ENCODE measurements at regions not wholly inside any gene's neighbourhood (a gene's known extent, or its start where the extent isn't known, plus 50 kb on each side); places are given as distances from the start of the nearest gene placed in this dataset.

- DNase-seq = no peak
- FAIRE-seq = no peak
- 63 to 83% (median 70%) methylated on average over 1 of the region's 1 CpG for WGBS, 3 donors
- Histone ChIP-seq H3K27me3 (ENCODE audit: control insufficient read depth in 3 of 3, insufficient read depth in 3 of 3, low read length in 3 of 3) (no peaks in the 10 kb centered on the region), H3K27ac (ENCODE audit: low read depth in 1 of 3, low read length in 2 of 3) (no peak overlapping the region), H3K9me3 (ENCODE audit: control insufficient read depth in 2 of 2, insufficient read depth in 1 of 2, low read depth in 1 of 2, low read length in 1 of 2) (no peaks in the 10 kb centered on the region), H3K4me3 (ENCODE audit: low read depth in 1 of 3, low read length in 3 of 3) (no peak overlapping the region), H3K36me3 (ENCODE audit: control insufficient read depth in 3 of 3, insufficient read depth in 2 of 3, low read depth in 1 of 3, low read length in 3 of 3) (no peaks in the 10 kb centered on the region), H3K4me1 (ENCODE audit: control insufficient read depth in 3 of 3, insufficient read depth in 2 of 3, low read depth in 1 of 3, low read length in 2 of 3) (no peaks in the 10 kb centered on the region)
Measured at GRCh38 chr1:60470246-60470645, 396.7 kb upstream of the C1orf87 start.

- H3K27me3 ChIP-seq (ENCODE audit: control insufficient read depth in 3 of 3, insufficient read depth in 3 of 3, low read length in 3 of 3) = no peaks in the 10 kb centered on the region
- H3K4me1 ChIP-seq (ENCODE audit: control insufficient read depth in 3 of 3, insufficient read depth in 2 of 3, low read depth in 1 of 3, low read length in 2 of 3) = no peaks in the 10 kb centered on the region
- H3K4me3 ChIP-seq (ENCODE audit: low read depth in 1 of 3, low read length in 3 of 3) = no peak overlapping the region
- H3K36me3 ChIP-seq (ENCODE audit: control insufficient read depth in 3 of 3, insufficient read depth in 2 of 3, low read depth in 1 of 3, low read length in 3 of 3) = no peaks in the 10 kb centered on the region
- WGBS, 3 donors = 94 to 96% (median 96%) methylated on average over 1 of the region's 1 CpG
- H3K9me3 ChIP-seq (ENCODE audit: control insufficient read depth in 2 of 2, insufficient read depth in 1 of 2, low read depth in 1 of 2, low read length in 1 of 2) = no peaks in the 10 kb centered on the region
- no peak for FAIRE-seq
- H3K27ac ChIP-seq (ENCODE audit: low read depth in 1 of 3, low read length in 2 of 3) = no peak overlapping the region
- DNase-seq = no peak
Measured at GRCh38 chr1:60463786-60464185, 390.2 kb upstream of the C1orf87 start.

- Histone ChIP-seq H3K4me3 (ENCODE audit: low read depth in 1 of 3, low read length in 3 of 3) (no peak overlapping the region), H3K4me1 (ENCODE audit: control insufficient read depth in 3 of 3, insufficient read depth in 2 of 3, low read depth in 1 of 3, low read length in 2 of 3) (no peaks in the 10 kb centered on the region), H3K9me3 (ENCODE audit: control insufficient read depth in 2 of 2, insufficient read depth in 1 of 2, low read depth in 1 of 2, low read length in 1 of 2) (no peaks in the 10 kb centered on the region), H3K27me3 (ENCODE audit: control insufficient read depth in 3 of 3, insufficient read depth in 3 of 3, low read length in 3 of 3) (no peaks in the 10 kb centered on the region), H3K27ac (ENCODE audit: low read depth in 1 of 3, low read length in 2 of 3) (no peak overlapping the region), H3K36me3 (ENCODE audit: control insufficient read depth in 3 of 3, insufficient read depth in 2 of 3, low read depth in 1 of 3, low read length in 3 of 3) (no peaks in the 10 kb centered on the region)
- 79 to 89% (median 82%) methylated on average over 2 of the region's 2 CpGs for WGBS, 3 donors
- DNase-seq = no peak
- FAIRE-seq = no peak
Measured at GRCh38 chr1:60463146-60463545, 389.6 kb upstream of the C1orf87 start.

GRCh38 chr1:60461925-60462595 is 388.5 kb upstream of the C1orf87 start:
- FAIRE-seq (no peak), DNase-seq (no peak)
- WGBS, 3 donors = 70 to 75% (median 74%) methylated on average over 5 of the region's 5 CpGs
- no peak overlapping the region for H3K27ac ChIP-seq (ENCODE audit: low read depth in 1 of 3, low read length in 2 of 3)
- no peak overlapping the region for H3K4me3 ChIP-seq (ENCODE audit: low read depth in 1 of 3, low read length in 3 of 3)
- H3K4me1 ChIP-seq (ENCODE audit: control insufficient read depth in 3 of 3, insufficient read depth in 2 of 3, low read depth in 1 of 3, low read length in 2 of 3) = no peaks in the 10 kb centered on the region
- H3K9me3 ChIP-seq (ENCODE audit: control insufficient read depth in 2 of 2, insufficient read depth in 1 of 2, low read depth in 1 of 2, low read length in 1 of 2) = no peaks in the 10 kb centered on the region
- H3K27me3 ChIP-seq (ENCODE audit: control insufficient read depth in 3 of 3, insufficient read depth in 3 of 3, low read length in 3 of 3) = no peaks in the 10 kb centered on the region
- H3K36me3 ChIP-seq (ENCODE audit: control insufficient read depth in 3 of 3, insufficient read depth in 2 of 3, low read depth in 1 of 3, low read length in 3 of 3) = no peaks in the 10 kb centered on the region

- Histone ChIP-seq H3K4me1 (ENCODE audit: control insufficient read depth in 3 of 3, insufficient read depth in 2 of 3, low read depth in 1 of 3, low read length in 2 of 3) (no peaks in the 10 kb centered on the region), H3K36me3 (ENCODE audit: control insufficient read depth in 3 of 3, insufficient read depth in 2 of 3, low read depth in 1 of 3, low read length in 3 of 3) (no peaks in the 10 kb centered on the region), H3K27ac (ENCODE audit: low read depth in 1 of 3, low read length in 2 of 3) (no peak overlapping the region), H3K4me3 (ENCODE audit: low read depth in 1 of 3, low read length in 3 of 3) (no peak overlapping the region), H3K27me3 (ENCODE audit: control insufficient read depth in 3 of 3, insufficient read depth in 3 of 3, low read length in 3 of 3) (no peaks in the 10 kb centered on the region), H3K9me3 (ENCODE audit: control insufficient read depth in 2 of 2, insufficient read depth in 1 of 2, low read depth in 1 of 2, low read length in 1 of 2) (no peaks in the 10 kb centered on the region)
- FAIRE-seq (no peak), DNase-seq (no peak)
- 93 to 94% (median 93%) methylated on average over 1 of the region's 1 CpG for WGBS, 3 donors
Measured at GRCh38 chr1:60458111-60458510, 384.5 kb upstream of the C1orf87 start.

- DNase-seq (peak; percentile 7 to 29), FAIRE-seq (no peak)
- Histone ChIP-seq H3K4me1 (ENCODE audit: control insufficient read depth in 3 of 3, insufficient read depth in 2 of 3, low read depth in 1 of 3, low read length in 2 of 3) (no peaks in the 10 kb centered on the region), H3K36me3 (ENCODE audit: control insufficient read depth in 3 of 3, insufficient read depth in 2 of 3, low read depth in 1 of 3, low read length in 3 of 3) (no peaks in the 10 kb centered on the region), H3K9me3 (ENCODE audit: control insufficient read depth in 2 of 2, insufficient read depth in 1 of 2, low read depth in 1 of 2, low read length in 1 of 2) (no peaks in the 10 kb centered on the region), H3K27ac (ENCODE audit: low read depth in 1 of 3, low read length in 2 of 3) (no peak overlapping the region), H3K27me3 (ENCODE audit: control insufficient read depth in 3 of 3, insufficient read depth in 3 of 3, low read length in 3 of 3) (no peaks in the 10 kb centered on the region), H3K4me3 (ENCODE audit: low read depth in 1 of 3, low read length in 3 of 3) (no peak overlapping the region)
- 7 to 45% (median 10%) methylated on average over 1 of the region's 1 CpG for WGBS, 3 donors
Measured at GRCh38 chr1:60449876-60450275, 376.3 kb upstream of the C1orf87 start.

GRCh38 chr1:60448850-60449249 is 375.3 kb upstream of the C1orf87 start:
- H3K4me1 ChIP-seq (ENCODE audit: control insufficient read depth in 3 of 3, insufficient read depth in 2 of 3, low read depth in 1 of 3, low read length in 2 of 3) = no peaks in the 10 kb centered on the region
- 29 to 59% (median 33%) methylated on average over 1 of the region's 1 CpG for WGBS, 3 donors
- no peak overlapping the region for H3K27ac ChIP-seq (ENCODE audit: low read depth in 1 of 3, low read length in 2 of 3)
- H3K36me3 ChIP-seq (ENCODE audit: control insufficient read depth in 3 of 3, insufficient read depth in 2 of 3, low read depth in 1 of 3, low read length in 3 of 3) = no peaks in the 10 kb centered on the region
- H3K27me3 ChIP-seq (ENCODE audit: control insufficient read depth in 3 of 3, insufficient read depth in 3 of 3, low read length in 3 of 3) = no peaks in the 10 kb centered on the region
- no peak for DNase-seq
- no peaks in the 10 kb centered on the region for H3K9me3 ChIP-seq (ENCODE audit: control insufficient read depth in 2 of 2, insufficient read depth in 1 of 2, low read depth in 1 of 2, low read length in 1 of 2)
- FAIRE-seq = no peak
- no peak overlapping the region for H3K4me3 ChIP-seq (ENCODE audit: low read depth in 1 of 3, low read length in 3 of 3)

- H3K27me3 ChIP-seq (ENCODE audit: control insufficient read depth in 3 of 3, insufficient read depth in 3 of 3, low read length in 3 of 3) = no peaks in the 10 kb centered on the region
- H3K27ac ChIP-seq (ENCODE audit: low read depth in 1 of 3, low read length in 2 of 3) = no peak overlapping the region
- no peaks in the 10 kb centered on the region for H3K4me1 ChIP-seq (ENCODE audit: control insufficient read depth in 3 of 3, insufficient read depth in 2 of 3, low read depth in 1 of 3, low read length in 2 of 3)
- WGBS, 3 donors = 73 to 89% (median 82%) methylated on average over 1 of the region's 1 CpG
- DNase-seq = no peak
- H3K9me3 ChIP-seq (ENCODE audit: control insufficient read depth in 2 of 2, insufficient read depth in 1 of 2, low read depth in 1 of 2, low read length in 1 of 2) = no peaks in the 10 kb centered on the region
- H3K4me3 ChIP-seq (ENCODE audit: low read depth in 1 of 3, low read length in 3 of 3) = no peak overlapping the region
- no peaks in the 10 kb centered on the region for H3K36me3 ChIP-seq (ENCODE audit: control insufficient read depth in 3 of 3, insufficient read depth in 2 of 3, low read depth in 1 of 3, low read length in 3 of 3)
- FAIRE-seq = no peak
Measured at GRCh38 chr1:60444680-60445079, 371.1 kb upstream of the C1orf87 start.

GRCh38 chr1:60436186-60436585 is 362.6 kb upstream of the C1orf87 start:
- DNase-seq = no peak
- Histone ChIP-seq H3K9me3 (ENCODE audit: control insufficient read depth in 2 of 2, insufficient read depth in 1 of 2, low read depth in 1 of 2, low read length in 1 of 2) (peaks cover 0 to 6% of the 10 kb centered on the region in 2 donors), H3K27ac (ENCODE audit: low read depth in 1 of 3, low read length in 2 of 3) (no peak overlapping the region), H3K27me3 (ENCODE audit: control insufficient read depth in 3 of 3, insufficient read depth in 3 of 3, low read length in 3 of 3) (no peaks in the 10 kb centered on the region), H3K36me3 (ENCODE audit: control insufficient read depth in 3 of 3, insufficient read depth in 2 of 3, low read depth in 1 of 3, low read length in 3 of 3) (no peaks in the 10 kb centered on the region), H3K4me1 (ENCODE audit: control insufficient read depth in 3 of 3, insufficient read depth in 2 of 3, low read depth in 1 of 3, low read length in 2 of 3) (no peaks in the 10 kb centered on the region), H3K4me3 (ENCODE audit: low read depth in 1 of 3, low read length in 3 of 3) (no peak overlapping the region)
- WGBS, 3 donors = 81 to 87% (median 82%) methylated on average over 2 of the region's 2 CpGs
- FAIRE-seq = no peak
